Stomach (tissue), 4 donors: ENCODE measurements at regions not wholly inside any gene's neighbourhood (a gene's known extent, or its start where the extent isn't known, plus 50 kb on each side); places are given as distances from the start of the nearest gene placed in this dataset.

ENCODE experiments used
- CTCF ChIP-seq, 7 experiments: fragments of 450-650 bp in 4 of 7; fragments of 200-600 bp in 3 of 7; sonication (generic) in 3 of 7; IDR thresholded peaks; one replicate each; pipeline ENCODE4 v1.5.1; 2016 to 2019; ENCODE audit warnings: antibody characterized with exemption in 7 of 7, control low read depth in 2 of 7, mild to moderate bottlenecking in 1 of 7
- EP300 ChIP-seq: sonication (generic); formaldehyde crosslinking; IDR thresholded peaks from one replicate; pipeline ENCODE4 v1.6.1; 2017; ENCODE audit warnings: antibody characterized with exemption
- POLR2A ChIP-seq, 4 donors: fragments of 450-650 bp; IDR thresholded peaks; one replicate each; pipeline ENCODE4 v1.6.1; 2016; ENCODE audit warnings: antibody characterized with exemption in 4 of 4, control low read depth in 2 of 4, mild to moderate bottlenecking in 1 of 4, moderate library complexity in 1 of 4
- POLR2AphosphoS5 ChIP-seq, 3 donors: sonication (generic); formaldehyde crosslinking; IDR thresholded peaks; one replicate each; pipeline ENCODE4 v1.6.1; 2016; ENCODE audit warnings: antibody characterized with exemption in 3 of 3

- TF ChIP-seq POLR2AphosphoS5 (IDR thresholded peaks at IDR 0.05) (no peak), CTCF (IDR thresholded peaks at IDR 0.05) (no peak), EP300 (no peak), POLR2A (IDR thresholded peaks at IDR 0.05) (no peak)
Measured at GRCh38 chr2:241978670-241979069, 109.1 kb downstream of the RTP5 start.
